SK-N-MC (cell line): ENCODE measurements at regions not wholly inside any gene's neighbourhood (a gene's known extent, or its start where the extent isn't known, plus 50 kb on each side); places are given as distances from the start of the nearest gene placed in this dataset.

Source experiments
- EZH2 ChIP-seq: fragments of 200-600 bp; sonication (generic); IDR thresholded peaks from one replicate; pipeline ENCODE4 v1.6.1; 2017; ENCODE audit warnings: antibody characterized with exemption
- POLR2AphosphoS5 ChIP-seq: IDR thresholded peaks from 2 replicates; pipeline ENCODE4 v1.6.1; 2012; ENCODE audit warnings: mild to moderate bottlenecking, low read depth, low read length, borderline replicate concordance

GRCh38 chr18:64392202-64392601 is 243.3 kb upstream of the LINC00305 start:
- TF ChIP-seq EZH2 (no peak), POLR2AphosphoS5 (no peak)
